Natural killer cell (primary cell): ENCODE measurements at regions not wholly inside any gene's neighbourhood (a gene's known extent, or its start where the extent isn't known, plus 50 kb on each side); places are given as distances from the start of the nearest gene placed in this dataset.
"Not testable (repeated sequence)": the region's sequence is repeated elsewhere in the genome, so short reads cannot be mapped to it uniquely, and the experiment has no call there.

ENCODE experiments used
- ATAC-seq, 3 donors: fragments of 150-1000 bp in 2 of 3; fragments of 200-7000 bp in 1 of 3; cut with Tn5 transposase; 1 replicate in 1 of 3; 2 replicates in 2 of 3; pipeline ENCODE4 v1.10.0; 2021; ENCODE audit warnings: mild to moderate bottlenecking in 2 of 3, moderate library complexity in 2 of 3
- DNase-seq, 2 donors: peaks; one replicate each; pipeline versions ENCODE4 v3.0.0 to v3.0.0-alpha.2; 2013 to 2021; ENCODE audit warnings: mixed read lengths in 1 of 2
- H3K27ac ChIP-seq: one replicate; pipeline ENCODE4 v1.5.1; 2013; ENCODE audit warnings: mild to moderate bottlenecking, low read length
- H3K27me3 ChIP-seq: one replicate; pipeline ENCODE4 v1.6.1; 2013; ENCODE audit warnings: low read length; ENCODE audit not compliant: control insufficient read depth, insufficient read depth
- H3K36me3 ChIP-seq: one replicate; pipeline ENCODE4 v1.6.1; 2013; ENCODE audit warnings: low read length; ENCODE audit not compliant: control insufficient read depth, insufficient read depth
- H3K4me1 ChIP-seq: one replicate; pipeline ENCODE4 v1.6.1; 2013; ENCODE audit warnings: low read length; ENCODE audit not compliant: control insufficient read depth, insufficient read depth
- H3K4me3 ChIP-seq: one replicate; pipeline ENCODE4 v1.5.1; 2013; ENCODE audit warnings: low read length
- H3K9me3 ChIP-seq: one replicate; pipeline ENCODE4 v1.6.1; 2013; ENCODE audit warnings: low read length; ENCODE audit not compliant: control insufficient read depth, insufficient read depth
- H3K27ac Mint-ChIP-seq, 2 donors: one replicate each; pipeline ENCODE4 v1.8.0; 2022; ENCODE audit warnings: mild to moderate bottlenecking in 2 of 2, mixed read lengths in 2 of 2, moderate library complexity in 1 of 2
- H3K27me3 Mint-ChIP-seq, 2 donors: one replicate each; pipeline ENCODE4 v1.8.0; 2022; ENCODE audit warnings: low read depth in 2 of 2, mixed read lengths in 2 of 2
- H3K36me3 Mint-ChIP-seq: one replicate; pipeline ENCODE4 v1.8.0; 2022; ENCODE audit warnings: mixed read lengths
- H3K4me1 Mint-ChIP-seq, 2 donors: one replicate each; pipeline ENCODE4 v1.8.0; 2022; ENCODE audit warnings: mixed read lengths in 2 of 2
- H3K4me3 Mint-ChIP-seq: one replicate; pipeline ENCODE4 v1.8.0; 2022; ENCODE audit warnings: mild to moderate bottlenecking, moderate library complexity, mixed read lengths
- H3K9me3 Mint-ChIP-seq, 2 donors: one replicate each; pipeline ENCODE4 v1.8.0; 2022; ENCODE audit warnings: mixed read lengths in 2 of 2
- WGBS: methylation state at CpG from one replicate; pipeline ENCODE4 v1.1.7; 2013; ENCODE audit warnings: missing lambda C conversion rate; ENCODE audit not compliant: insufficient coverage; 5-methylcytosine and 5-hydroxymethylcytosine counted together
- intact Hi-C: fragments of 100-400 bp; cut with micrococcal nuclease; formaldehyde crosslinking; loops from one replicate; pipeline ENCODE4 v1.14.2; 2022
- TF ChIP-seq, protein P1 (sequence below): fragments of 200-600 bp; IDR thresholded peaks from one replicate; pipeline ENCODE4 v1.8.0; 2022; ENCODE audit warnings: antibody characterized with exemption

DNA sequence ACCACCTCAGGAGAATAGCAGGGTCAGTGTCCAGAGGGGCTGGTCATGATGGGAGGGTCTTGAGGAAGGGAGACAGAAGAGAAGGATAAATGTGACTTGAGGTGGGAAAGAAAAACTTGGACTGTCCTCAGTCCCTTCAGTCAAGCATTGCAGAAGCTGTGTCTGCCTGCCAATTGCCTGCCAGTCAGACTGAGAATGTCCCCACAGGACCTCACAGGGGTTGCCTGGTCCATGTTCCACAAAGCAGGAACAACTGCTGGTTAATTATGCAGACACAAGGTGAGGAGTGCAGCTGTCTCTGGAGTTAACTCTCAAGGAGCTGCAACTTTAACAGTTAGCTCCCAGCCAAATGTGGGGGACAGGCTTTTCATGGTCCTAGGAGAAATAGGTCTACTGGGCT, 75.7 kb downstream of the TRIM43 start:
- no peaks in the 10 kb centered on the region for H3K27me3 ChIP-seq
- DNase-seq, result no peak
- no peaks in the 10 kb centered on the region for H3K9me3 ChIP-seq
- Mint-ChIP-seq H3K27me3 (peaks cover 6 to 22% of the 10 kb centered on the region in 2 donors), H3K4me3 (no peak overlapping the region), H3K4me1 (peaks cover 0 to 6% of the 10 kb centered on the region in 2 donors), H3K36me3 (no peaks in the 10 kb centered on the region), H3K9me3 (no peaks in the 10 kb centered on the region), H3K27ac (no peak overlapping the region)
- H3K4me3 ChIP-seq, result no peak overlapping the region
- no peaks in the 10 kb centered on the region for H3K4me1 ChIP-seq
- intact Hi-C loops, result no loop called here
- TF ChIP-seq, protein P1, sequence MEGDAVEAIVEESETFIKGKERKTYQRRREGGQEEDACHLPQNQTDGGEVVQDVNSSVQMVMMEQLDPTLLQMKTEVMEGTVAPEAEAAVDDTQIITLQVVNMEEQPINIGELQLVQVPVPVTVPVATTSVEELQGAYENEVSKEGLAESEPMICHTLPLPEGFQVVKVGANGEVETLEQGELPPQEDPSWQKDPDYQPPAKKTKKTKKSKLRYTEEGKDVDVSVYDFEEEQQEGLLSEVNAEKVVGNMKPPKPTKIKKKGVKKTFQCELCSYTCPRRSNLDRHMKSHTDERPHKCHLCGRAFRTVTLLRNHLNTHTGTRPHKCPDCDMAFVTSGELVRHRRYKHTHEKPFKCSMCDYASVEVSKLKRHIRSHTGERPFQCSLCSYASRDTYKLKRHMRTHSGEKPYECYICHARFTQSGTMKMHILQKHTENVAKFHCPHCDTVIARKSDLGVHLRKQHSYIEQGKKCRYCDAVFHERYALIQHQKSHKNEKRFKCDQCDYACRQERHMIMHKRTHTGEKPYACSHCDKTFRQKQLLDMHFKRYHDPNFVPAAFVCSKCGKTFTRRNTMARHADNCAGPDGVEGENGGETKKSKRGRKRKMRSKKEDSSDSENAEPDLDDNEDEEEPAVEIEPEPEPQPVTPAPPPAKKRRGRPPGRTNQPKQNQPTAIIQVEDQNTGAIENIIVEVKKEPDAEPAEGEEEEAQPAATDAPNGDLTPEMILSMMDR, result no peak
- ATAC-seq, result no peak
- no peaks in the 10 kb centered on the region for H3K36me3 ChIP-seq
- H3K27ac ChIP-seq, result no peak overlapping the region

DNA sequence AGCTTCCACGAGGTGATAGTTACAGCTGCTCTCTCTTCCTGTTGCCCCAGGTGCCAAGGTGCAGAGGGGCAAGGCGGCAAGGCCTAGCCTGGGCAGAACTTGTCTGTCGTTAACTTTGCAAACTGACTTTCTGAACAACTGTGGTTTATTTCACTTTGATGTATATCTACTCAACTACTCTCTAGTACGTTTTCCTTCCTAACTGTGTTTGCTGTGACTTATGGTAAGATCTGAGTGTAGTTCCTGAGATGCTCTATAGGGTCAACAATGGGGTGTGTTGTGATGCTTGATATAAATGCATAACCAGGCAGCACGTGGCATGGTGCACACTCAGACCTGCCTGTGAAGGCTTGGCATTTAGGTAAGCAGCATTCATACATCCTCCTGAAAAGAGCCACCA, 77.1 kb downstream of the TRIM43 start:
- ATAC-seq, result not testable (repeated sequence)

DNA sequence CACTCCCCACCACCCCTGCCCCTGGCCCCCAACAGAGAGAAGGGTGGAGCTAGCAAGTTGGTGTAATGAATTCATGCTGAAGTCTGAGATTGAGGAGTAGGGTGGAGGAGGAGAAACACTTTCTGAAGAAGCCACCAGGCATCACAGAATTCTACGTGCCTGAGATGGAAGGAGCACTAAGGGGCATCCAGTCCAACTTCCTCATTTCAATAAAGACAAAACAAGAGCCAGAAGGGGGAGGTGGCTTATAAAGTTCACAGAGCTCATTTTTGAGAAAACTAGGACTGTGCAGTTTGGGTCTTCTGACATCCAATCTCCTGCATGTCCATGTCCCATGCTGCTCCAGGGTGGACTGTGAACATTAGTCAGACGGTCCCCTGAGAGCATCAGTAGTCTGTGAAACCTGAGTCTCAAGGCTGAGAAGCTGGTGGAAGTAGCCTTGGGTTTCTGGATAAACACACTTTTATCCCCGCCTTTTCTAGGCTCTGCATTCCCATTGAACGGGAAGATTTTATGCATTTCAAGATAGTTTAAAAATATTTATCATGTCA, 77.7 kb downstream of the TRIM43 start:
- ATAC-seq, result no peak
- H3K4me1 ChIP-seq, result no peaks in the 10 kb centered on the region
- Mint-ChIP-seq H3K9me3 (no peaks in the 10 kb centered on the region), H3K27ac (no peak overlapping the region), H3K36me3 (no peaks in the 10 kb centered on the region), H3K27me3 (peaks cover 6 to 35% of the 10 kb centered on the region in 2 donors), H3K4me1 (peaks cover 0 to 6% of the 10 kb centered on the region in 2 donors), H3K4me3 (no peak overlapping the region)
- 67% methylated on average over 1 of the region's 4 CpGs for WGBS
- H3K27me3 ChIP-seq, result no peaks in the 10 kb centered on the region
- no peaks in the 10 kb centered on the region for H3K9me3 ChIP-seq
- no peaks in the 10 kb centered on the region for H3K36me3 ChIP-seq
- H3K4me3 ChIP-seq, result no peak overlapping the region
- TF ChIP-seq, protein P1, result no peak
- intact Hi-C loops, result no loop called here
- DNase-seq, result no peak
- no peak overlapping the region for H3K27ac ChIP-seq

More for the DNA sequence above, 77.1 kb downstream of the TRIM43 start:
- H3K4me1 ChIP-seq, H3K27me3 ChIP-seq, DNase-seq, H3K27ac Mint-ChIP-seq, H3K4me3 ChIP-seq, H3K9me3 Mint-ChIP-seq, intact Hi-C loops, H3K36me3 Mint-ChIP-seq, H3K27ac ChIP-seq, H3K9me3 ChIP-seq, H3K4me3 Mint-ChIP-seq, H3K4me1 Mint-ChIP-seq, H3K36me3 ChIP-seq: not testable (repeated sequence)
- 27% methylated on average over 4 of the region's 5 CpGs for WGBS
- peaks cover 8 to 31% of the 10 kb centered on the region in 2 donors for H3K27me3 Mint-ChIP-seq

DNA sequence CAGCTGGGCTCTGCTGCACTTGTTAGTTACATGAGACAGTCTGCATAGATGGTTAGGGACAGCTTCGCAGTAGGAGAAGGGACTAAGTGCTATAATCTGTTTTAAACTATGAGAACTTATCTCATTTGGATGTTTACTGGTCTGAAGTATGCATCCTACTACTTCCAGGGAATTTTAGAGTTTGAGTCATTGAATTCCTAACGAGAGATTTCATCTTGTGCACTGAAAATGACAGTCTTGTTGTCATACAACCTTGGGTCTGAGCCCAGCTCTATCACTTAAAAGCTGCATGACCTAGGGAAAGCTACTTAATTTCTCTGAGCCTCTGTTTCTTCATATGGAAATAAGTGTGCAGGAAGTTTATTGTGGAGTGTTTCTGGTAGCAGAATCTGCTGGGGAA, 78.4 kb downstream of the TRIM43 start:
- H3K27me3 ChIP-seq, result no peaks in the 10 kb centered on the region
- Mint-ChIP-seq H3K36me3 (no peaks in the 10 kb centered on the region), H3K4me3 (no peak overlapping the region), H3K27me3 (peaks cover 5 to 35% of the 10 kb centered on the region in 2 donors), H3K27ac (no peak overlapping the region), H3K4me1 (peaks cover 0 to 6% of the 10 kb centered on the region in 2 donors), H3K9me3 (no peaks in the 10 kb centered on the region)
- 82% methylated on average over 2 of the region's 2 CpGs for WGBS
- no peaks in the 10 kb centered on the region for H3K4me1 ChIP-seq
- ATAC-seq, result no peak
- no peak overlapping the region for H3K27ac ChIP-seq
- no peaks in the 10 kb centered on the region for H3K9me3 ChIP-seq
- no peak for DNase-seq
- intact Hi-C loops, result no loop called here
- TF ChIP-seq, protein P1, result no peak
- H3K36me3 ChIP-seq, result no peaks in the 10 kb centered on the region
- no peak overlapping the region for H3K4me3 ChIP-seq
